GM23248 (cell line): ENCODE measurements at regions not wholly inside any gene's neighbourhood (a gene's known extent, or its start where the extent isn't known, plus 50 kb on each side); places are given as distances from the start of the nearest gene placed in this dataset.
"Not testable (repeated sequence)": the region's sequence is repeated elsewhere in the genome, so short reads cannot be mapped to it uniquely, and the experiment has no call there.

Source experiments
- EZH2 ChIP-seq: fragments of 200-600 bp; sonication (generic); IDR thresholded peaks from 2 replicates; pipeline ENCODE4 v1.6.1; 2018; ENCODE audit warnings: antibody characterized with exemption, mild to moderate bottlenecking; ENCODE audit not compliant: insufficient read depth, poor library complexity, severe bottlenecking
- EZH2phosphoT487 ChIP-seq: fragments of 200-600 bp; sonication (generic); IDR thresholded peaks from 2 replicates; pipeline ENCODE4 v1.6.1; 2018; ENCODE audit warnings: antibody characterized with exemption, moderate library complexity, mild to moderate bottlenecking, low read depth; ENCODE audit not compliant: insufficient read depth

- TF ChIP-seq EZH2, EZH2phosphoT487: not testable (repeated sequence)
Observed at GRCh38 chr17:64800361-64800895, 118.8 kb downstream of the LRRC37A3 start.
